Caco-2 (cell line): ENCODE measurements at regions not wholly inside any gene's neighbourhood (a gene's known extent, or its start where the extent isn't known, plus 50 kb on each side); places are given as distances from the start of the nearest gene placed in this dataset.

Experiments used
- BruUV-seq: library from RNA; stranded (reverse); fragments of 400-500 nt; replicated peaks from 2 replicates; lab custom pipeline; 2021; lab: Mats Ljungman, UMichigan
- CTCF ChIA-PET: fragments of 300-600 bp; sonication (Branson Sonifier 250); formaldehyde crosslinking; loops from one replicate; lab custom pipeline; 2022; ENCODE audit warnings: antibody characterized with exemption; lab: Charles Lee
- POLR2A ChIA-PET: fragments of 300-600 bp; sonication (Branson Sonifier 250); formaldehyde crosslinking; loops from one replicate; lab custom pipeline; 2022; ENCODE audit warnings: antibody characterized with exemption; lab: Charles Lee
- DNase-seq, 2 experiments: peaks; one replicate each; pipeline versions ENCODE4 v3.0.0 to v3.0.0-alpha.2; 2020 to 2022
- H3K27me3 ChIP-seq: replicated peaks from 2 replicates; pipeline ENCODE4 v1.6.0; 2011; ENCODE audit warnings: low read length; ENCODE audit not compliant: control insufficient read depth, insufficient read depth
- H3K36me3 ChIP-seq: 2 replicates; pipeline ENCODE4 v1.5.1; 2011; ENCODE audit warnings: low read length; ENCODE audit not compliant: control insufficient read depth, insufficient read depth
- H3K4me1 ChIP-seq: fragments of 250-450 bp; sonication (Bioruptor Pico); 2 replicates; pipeline ENCODE4 v1.5.1; 2020; ENCODE audit warnings: mild to moderate bottlenecking
- H3K4me3 ChIP-seq: 2 replicates; pipeline ENCODE4 v1.5.1; 2011; ENCODE audit warnings: low read depth, mild to moderate bottlenecking, control low read depth, low read length
- H3K9me3 ChIP-seq: fragments of 250-450 bp; sonication (Bioruptor Pico); 2 replicates; pipeline ENCODE4 v1.5.1; 2020; ENCODE audit warnings: mild to moderate bottlenecking, moderate library complexity
- H3K27ac Mint-ChIP-seq: one replicate; pipeline ENCODE4 v1.8.0; 2022; ENCODE audit warnings: mixed read lengths; ENCODE audit not compliant: unreplicated experiment
- H3K27me3 Mint-ChIP-seq: one replicate; pipeline ENCODE4 v1.8.0; 2022; ENCODE audit warnings: mixed read lengths; ENCODE audit not compliant: insufficient read depth, unreplicated experiment
- H3K36me3 Mint-ChIP-seq: one replicate; pipeline ENCODE4 v1.8.0; 2022; ENCODE audit warnings: mild to moderate bottlenecking, mixed read lengths; ENCODE audit not compliant: insufficient read depth, unreplicated experiment
- H3K4me1 Mint-ChIP-seq: one replicate; pipeline ENCODE4 v1.8.0; 2022; ENCODE audit warnings: low read depth, mixed read lengths; ENCODE audit not compliant: unreplicated experiment
- H3K4me3 Mint-ChIP-seq: one replicate; pipeline ENCODE4 v1.8.0; 2022; ENCODE audit warnings: mild to moderate bottlenecking, moderate library complexity, mixed read lengths; ENCODE audit not compliant: unreplicated experiment
- H3K9me3 Mint-ChIP-seq: one replicate; pipeline ENCODE4 v1.8.0; 2022; ENCODE audit warnings: mixed read lengths; ENCODE audit not compliant: unreplicated experiment
- CTCF ChIP-seq, 2 experiments: fragments of 200-600 bp in 1 of 2; IDR thresholded peaks; 1 replicate in 1 of 2; 2 replicates in 1 of 2; pipeline versions ENCODE4 v1.5.1 to v1.8.0; 2011 to 2022; ENCODE audit warnings: antibody characterized with exemption in 1 of 2, control low read depth in 1 of 2, inconsistent platforms in 1 of 2, low read depth in 1 of 2, low read length in 1 of 2, mild to moderate bottlenecking in 1 of 2, moderate library complexity in 1 of 2; ENCODE audit not compliant: insufficient read depth in 1 of 2, severe bottlenecking in 1 of 2, unreplicated experiment in 1 of 2
- intact Hi-C: fragments of 100-400 bp; cut with micrococcal nuclease; formaldehyde crosslinking; loops from one replicate; pipeline ENCODE4 v1.10.0; 2022; ENCODE audit not compliant: unreplicated experiment

- H3K27me3 Mint-ChIP-seq = no peaks in the 10 kb centered on the region
- Histone ChIP-seq H3K4me3 (no peak overlapping the region), H3K27me3 (no peaks in the 10 kb centered on the region), H3K4me1 (peaks cover 6% of the 10 kb centered on the region), H3K36me3 (no peaks in the 10 kb centered on the region), H3K9me3 (no peaks in the 10 kb centered on the region)
- H3K4me1 Mint-ChIP-seq = peaks cover 12% of the 10 kb centered on the region
- POLR2A ChIA-PET = no interaction called here
- no peak for TF ChIP-seq CTCF (IDR thresholded peaks at IDR 0.05; ENCODE audit: insufficient read depth in 1 of 2, low read depth in 1 of 2, low read length in 1 of 2, severe bottlenecking in 1 of 2, unreplicated experiment in 1 of 2)
- no TSS peak for BruUV-seq
- no peaks in the 10 kb centered on the region for H3K9me3 Mint-ChIP-seq
- H3K27ac Mint-ChIP-seq = no peak overlapping the region
- CTCF ChIA-PET = interaction anchor here (1.6 to 1.8 kb wide), 2 partner anchors 41 to 441 kb away, joined by 5 to 7 read pairs; no protein-coding TSS in a partner anchor
- H3K4me3 Mint-ChIP-seq = no peak overlapping the region
- no peak for DNase-seq
- intact Hi-C loops = no loop called here
- H3K36me3 Mint-ChIP-seq = no peaks in the 10 kb centered on the region
Observed at GRCh38 chr2:37836270-37836669, 88.8 kb upstream of the RMDN2 start.

DNA sequence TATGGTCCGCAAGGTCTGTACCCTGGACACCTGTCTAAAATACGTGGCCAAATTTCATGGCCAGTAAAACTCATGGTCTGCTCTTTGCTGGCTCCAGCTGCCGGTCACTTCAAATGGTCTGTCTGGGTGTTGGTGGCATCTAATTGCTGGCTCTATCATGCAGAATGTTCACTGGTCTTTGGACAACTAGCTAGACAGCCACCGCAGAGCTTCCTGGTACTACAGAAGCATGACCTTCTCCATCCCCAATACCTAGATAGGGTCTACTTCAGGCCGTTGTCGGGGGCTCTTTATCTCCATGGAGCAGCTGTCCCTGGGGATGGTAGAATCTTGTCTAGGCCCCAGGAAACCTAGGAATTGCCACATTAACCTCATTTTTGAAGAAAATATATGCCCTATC lies 88.4 kb upstream of the RMDN2 start:
- Mint-ChIP-seq H3K4me1 (peaks cover 12% of the 10 kb centered on the region), H3K27me3 (no peaks in the 10 kb centered on the region)

DNA sequence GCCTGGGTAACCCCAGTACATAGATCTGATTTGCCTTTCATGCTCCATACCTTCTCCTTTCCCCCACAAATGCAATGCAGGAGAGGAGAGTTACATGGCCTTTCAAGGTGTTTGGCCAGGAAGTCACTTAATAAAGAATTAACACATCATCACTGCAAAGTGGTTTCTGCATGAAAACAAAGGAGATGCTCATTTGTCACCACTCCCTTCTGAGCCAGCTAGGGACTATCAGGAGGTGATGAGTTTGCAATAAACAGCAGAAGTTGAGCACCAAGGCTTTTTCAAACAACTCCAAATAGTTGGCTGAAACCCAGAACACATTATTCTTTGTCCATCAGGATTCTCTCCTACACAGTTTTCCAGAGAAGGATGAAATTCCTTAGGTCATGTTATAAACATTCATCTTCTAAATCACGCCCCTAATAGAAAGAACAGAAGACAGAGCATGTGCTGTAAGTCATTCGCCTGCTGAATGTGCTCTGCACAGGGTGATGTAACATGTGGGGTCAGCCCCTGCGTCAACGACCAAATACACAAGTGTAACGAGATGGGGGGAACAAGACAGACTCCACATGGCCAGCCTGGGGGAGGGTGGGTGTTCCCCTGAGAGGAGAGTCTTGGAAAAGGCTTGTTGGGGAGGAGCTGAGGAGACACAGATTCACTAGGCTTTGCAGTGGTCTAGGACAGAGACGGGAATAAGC lies 87.3 kb upstream of the RMDN2 start:
- H3K4me3 Mint-ChIP-seq = no peak overlapping the region
- POLR2A ChIA-PET = no interaction called here

More for the DNA sequence above, 88.4 kb upstream of the RMDN2 start:
- intact Hi-C loops = no loop called here
- ChIA-PET CTCF (interaction anchor here (1.6 to 1.8 kb wide), 2 partner anchors 41 to 441 kb away, joined by 5 to 7 read pairs; no protein-coding TSS in a partner anchor), POLR2A (no interaction called here)
- H3K9me3 Mint-ChIP-seq = no peaks in the 10 kb centered on the region
- no peak for DNase-seq
- no peaks in the 10 kb centered on the region for H3K27me3 ChIP-seq
- no TSS peak for BruUV-seq
- H3K36me3 ChIP-seq = no peaks in the 10 kb centered on the region
- no peak overlapping the region for H3K4me3 Mint-ChIP-seq
- H3K9me3 ChIP-seq = no peaks in the 10 kb centered on the region
- TF ChIP-seq CTCF (IDR thresholded peaks at IDR 0.05; ENCODE audit: insufficient read depth in 1 of 2, low read depth in 1 of 2, low read length in 1 of 2, severe bottlenecking in 1 of 2, unreplicated experiment in 1 of 2) = no peak
- no peaks in the 10 kb centered on the region for H3K36me3 Mint-ChIP-seq
- no peak overlapping the region for H3K27ac Mint-ChIP-seq
- H3K4me3 ChIP-seq = no peak overlapping the region
- H3K4me1 ChIP-seq = peaks cover 6% of the 10 kb centered on the region

More for the DNA sequence above, 87.3 kb upstream of the RMDN2 start:
- no peak for DNase-seq
- H3K36me3 ChIP-seq = no peaks in the 10 kb centered on the region
- Mint-ChIP-seq H3K27ac (no peak overlapping the region), H3K4me1 (peaks cover 6% of the 10 kb centered on the region), H3K9me3 (no peaks in the 10 kb centered on the region), H3K27me3 (no peaks in the 10 kb centered on the region), H3K36me3 (no peaks in the 10 kb centered on the region)
- CTCF ChIA-PET = interaction anchor here (1.4 to 1.8 kb wide), 2 partner anchors 40 to 422 kb away, joined by 5 to 7 read pairs; no protein-coding TSS in a partner anchor
- no peak overlapping the region for H3K4me3 ChIP-seq
- intact Hi-C loops = no loop called here
- TF ChIP-seq CTCF (IDR thresholded peaks at IDR 0.05; ENCODE audit: insufficient read depth in 1 of 2, low read depth in 1 of 2, low read length in 1 of 2, severe bottlenecking in 1 of 2, unreplicated experiment in 1 of 2) = no peak
- H3K9me3 ChIP-seq = no peaks in the 10 kb centered on the region
- BruUV-seq = no TSS peak
- H3K27me3 ChIP-seq = no peaks in the 10 kb centered on the region
- H3K4me1 ChIP-seq = no peaks in the 10 kb centered on the region
